Mesothelial cell of epicardium (in vitro differentiated cells): ENCODE measurements at regions not wholly inside any gene's neighbourhood (a gene's known extent, or its start where the extent isn't known, plus 50 kb on each side); places are given as distances from the start of the nearest gene placed in this dataset.
"Not testable (repeated sequence)": the region's sequence is repeated elsewhere in the genome, so short reads cannot be mapped to it uniquely, and the experiment has no call there.

Experiments used
- DNase-seq, 2 experiments: peaks; one replicate each; pipeline ENCODE4 v3.0.0; 2021; ENCODE audit warnings: low spot score in 2 of 2; ENCODE audit not compliant: unreplicated experiment in 2 of 2
- H3K27ac Mint-ChIP-seq: 2 replicates; pipeline ENCODE4 v1.8.0; 2021; ENCODE audit warnings: mixed read lengths
- H3K27me3 Mint-ChIP-seq: 2 replicates; pipeline ENCODE4 v1.8.0; 2021; ENCODE audit warnings: low read depth, mixed read lengths
- H3K36me3 Mint-ChIP-seq: 2 replicates; pipeline ENCODE4 v1.8.0; 2021; ENCODE audit warnings: mixed read lengths
- H3K4me1 Mint-ChIP-seq: 2 replicates; pipeline ENCODE4 v1.8.0; 2021; ENCODE audit warnings: mixed read lengths
- H3K4me3 Mint-ChIP-seq: 2 replicates; pipeline ENCODE4 v1.8.0; 2021; ENCODE audit warnings: mild to moderate bottlenecking, moderate library complexity, mixed read lengths
- H3K9me3 Mint-ChIP-seq: 2 replicates; pipeline ENCODE4 v1.8.0; 2021; ENCODE audit warnings: mixed read lengths
- TF ChIP-seq, protein P1 (sequence below): fragments of 200-600 bp; sonication (generic); IDR thresholded peaks from one replicate; pipeline ENCODE4 v1.5.0; 2021; ENCODE audit warnings: antibody characterized with exemption; ENCODE audit not compliant: unreplicated experiment

- no peaks in the 10 kb centered on the region for H3K36me3 Mint-ChIP-seq
- no peaks in the 10 kb centered on the region for H3K27me3 Mint-ChIP-seq
- no peak overlapping the region for H3K4me3 Mint-ChIP-seq
- TF ChIP-seq, protein P1, sequence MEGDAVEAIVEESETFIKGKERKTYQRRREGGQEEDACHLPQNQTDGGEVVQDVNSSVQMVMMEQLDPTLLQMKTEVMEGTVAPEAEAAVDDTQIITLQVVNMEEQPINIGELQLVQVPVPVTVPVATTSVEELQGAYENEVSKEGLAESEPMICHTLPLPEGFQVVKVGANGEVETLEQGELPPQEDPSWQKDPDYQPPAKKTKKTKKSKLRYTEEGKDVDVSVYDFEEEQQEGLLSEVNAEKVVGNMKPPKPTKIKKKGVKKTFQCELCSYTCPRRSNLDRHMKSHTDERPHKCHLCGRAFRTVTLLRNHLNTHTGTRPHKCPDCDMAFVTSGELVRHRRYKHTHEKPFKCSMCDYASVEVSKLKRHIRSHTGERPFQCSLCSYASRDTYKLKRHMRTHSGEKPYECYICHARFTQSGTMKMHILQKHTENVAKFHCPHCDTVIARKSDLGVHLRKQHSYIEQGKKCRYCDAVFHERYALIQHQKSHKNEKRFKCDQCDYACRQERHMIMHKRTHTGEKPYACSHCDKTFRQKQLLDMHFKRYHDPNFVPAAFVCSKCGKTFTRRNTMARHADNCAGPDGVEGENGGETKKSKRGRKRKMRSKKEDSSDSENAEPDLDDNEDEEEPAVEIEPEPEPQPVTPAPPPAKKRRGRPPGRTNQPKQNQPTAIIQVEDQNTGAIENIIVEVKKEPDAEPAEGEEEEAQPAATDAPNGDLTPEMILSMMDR, result no peak
- H3K27ac Mint-ChIP-seq, result no peak overlapping the region
- H3K9me3 Mint-ChIP-seq, result no peaks in the 10 kb centered on the region
- DNase-seq, result no peak
- no peaks in the 10 kb centered on the region for H3K4me1 Mint-ChIP-seq
These were observed 1761.9 kb upstream of the ACO1 start for GRCh38 chr9:30622561-30622960.

DNA sequence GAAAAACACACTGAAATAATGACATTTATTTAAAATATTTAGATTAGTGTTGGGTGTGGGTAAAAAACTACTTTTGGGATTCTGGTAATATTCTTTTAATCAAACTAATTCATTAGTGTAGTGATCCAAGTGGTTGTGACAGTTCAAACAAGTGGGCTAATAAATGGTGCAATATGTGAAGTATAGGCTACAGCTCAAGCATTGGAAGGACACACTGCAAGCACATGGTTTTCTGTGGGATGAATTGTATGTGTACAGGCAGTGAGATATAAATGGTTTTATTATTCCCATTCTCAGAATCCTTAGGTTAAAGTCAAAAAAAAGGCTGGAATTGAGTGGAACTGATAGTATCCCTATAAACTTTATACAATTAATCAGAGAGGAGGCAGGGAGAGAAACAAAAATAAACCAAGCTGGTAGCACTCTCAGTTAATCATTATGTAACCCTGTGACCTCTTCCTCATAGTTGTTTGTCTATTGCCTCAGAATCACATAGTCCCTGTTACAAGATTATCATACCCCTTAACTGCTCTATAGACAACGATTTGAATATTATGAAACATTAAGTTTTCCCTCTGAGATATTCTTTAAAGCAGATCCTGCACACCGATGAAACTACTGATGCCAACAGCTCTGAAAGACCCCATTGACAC is 1755.4 kb upstream of the ACO1 start:
- H3K4me1 Mint-ChIP-seq, result no peaks in the 10 kb centered on the region
- no peak overlapping the region for H3K4me3 Mint-ChIP-seq
- no peaks in the 10 kb centered on the region for H3K27me3 Mint-ChIP-seq
- DNase-seq, result no peak
- no peak overlapping the region for H3K27ac Mint-ChIP-seq
- no peaks in the 10 kb centered on the region for H3K9me3 Mint-ChIP-seq
- no peaks in the 10 kb centered on the region for H3K36me3 Mint-ChIP-seq
- TF ChIP-seq, protein P1, result no peak

DNA sequence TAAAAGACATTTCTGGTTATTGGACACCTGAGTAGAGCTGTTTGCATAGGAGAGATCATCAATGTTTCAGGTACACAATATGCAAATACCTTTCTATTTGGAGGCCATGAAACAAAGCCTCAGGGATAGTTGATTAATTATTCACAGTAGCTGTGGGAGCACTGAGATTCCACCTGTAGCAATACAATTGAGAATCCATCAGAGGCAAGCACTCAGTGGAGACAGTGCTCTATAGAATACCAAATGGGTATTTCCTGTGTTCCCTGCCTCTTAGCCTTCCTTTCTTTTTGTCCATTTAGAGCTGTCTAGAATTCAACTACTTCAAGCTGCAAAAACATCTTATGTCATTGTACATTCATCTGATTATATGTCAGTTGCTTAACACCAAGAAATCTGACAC is 1754.0 kb upstream of the ACO1 start:
- DNase-seq, result no peak
- H3K9me3 Mint-ChIP-seq, result no peaks in the 10 kb centered on the region
- no peaks in the 10 kb centered on the region for H3K36me3 Mint-ChIP-seq
- no peaks in the 10 kb centered on the region for H3K27me3 Mint-ChIP-seq
- TF ChIP-seq, protein P1, result no peak
- H3K4me1 Mint-ChIP-seq, result peaks cover under 1% of the 10 kb centered on the region
- H3K4me3 Mint-ChIP-seq, result no peak overlapping the region
- no peak overlapping the region for H3K27ac Mint-ChIP-seq

- not testable (repeated sequence) for H3K27me3 Mint-ChIP-seq, H3K4me1 Mint-ChIP-seq, H3K36me3 Mint-ChIP-seq, H3K4me3 Mint-ChIP-seq, DNase-seq, H3K27ac Mint-ChIP-seq
- H3K9me3 Mint-ChIP-seq, result peaks cover 20% of the 10 kb centered on the region
These were observed 1737.8 kb upstream of the ACO1 start for GRCh38 chr9:30646639-30647038.

GRCh38 chr9:30661925-30662324 is 1722.5 kb upstream of the ACO1 start:
- Mint-ChIP-seq H3K27ac (no peak overlapping the region), H3K4me3 (no peak overlapping the region), H3K4me1 (no peaks in the 10 kb centered on the region), H3K27me3 (peaks cover 2% of the 10 kb centered on the region), H3K9me3 (no peaks in the 10 kb centered on the region), H3K36me3 (no peaks in the 10 kb centered on the region)
- no peak for DNase-seq
- TF ChIP-seq, protein P1, result no peak

DNA sequence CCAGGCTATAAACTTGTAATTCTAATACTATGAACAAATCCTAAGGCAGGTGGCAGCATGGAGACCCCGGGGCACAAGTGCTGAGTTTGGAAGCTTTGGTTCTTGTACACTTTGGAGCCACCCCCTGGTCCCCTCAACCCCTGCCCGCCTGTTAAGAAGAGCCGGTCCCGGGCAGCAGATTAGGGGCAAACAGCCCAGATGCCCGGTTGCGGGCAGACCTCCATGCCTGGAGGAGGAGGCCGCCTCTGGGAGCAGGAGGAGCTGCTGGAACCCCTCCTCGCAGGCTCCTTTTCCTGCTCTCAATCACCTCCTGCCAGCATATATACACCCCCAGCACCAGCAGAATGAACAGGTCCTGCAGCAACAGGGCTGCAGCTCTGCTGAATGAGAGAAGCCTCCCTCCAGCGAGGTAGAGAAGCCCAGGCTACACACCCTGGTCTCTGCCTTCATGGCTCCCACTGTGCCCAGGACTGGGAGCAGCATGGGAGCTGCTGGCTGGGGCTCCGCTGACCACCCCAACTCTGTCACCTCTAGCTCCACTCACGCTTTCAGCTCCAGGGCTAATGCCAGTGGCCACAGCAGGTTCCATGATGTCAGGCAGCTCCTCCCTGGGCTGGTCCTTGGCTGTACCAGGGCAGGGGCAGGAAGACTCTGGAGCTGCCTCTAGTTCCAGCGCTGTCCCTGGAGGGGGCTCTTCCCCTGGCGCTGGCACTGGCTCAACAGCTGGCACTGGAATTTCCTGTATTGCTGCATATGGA is 1713.5 kb upstream of the ACO1 start:
- no peaks in the 10 kb centered on the region for H3K27me3 Mint-ChIP-seq
- TF ChIP-seq, protein P1, result no peak
- H3K4me3 Mint-ChIP-seq, result no peak overlapping the region
- H3K36me3 Mint-ChIP-seq, result no peaks in the 10 kb centered on the region
- no peak overlapping the region for H3K27ac Mint-ChIP-seq
- no peak for DNase-seq
- H3K4me1 Mint-ChIP-seq, result no peaks in the 10 kb centered on the region
- H3K9me3 Mint-ChIP-seq, result no peaks in the 10 kb centered on the region
